ENCODE measurements at regions not wholly inside any gene's neighbourhood (a gene's known extent, or its start where the extent isn't known, plus 50 kb on each side); places are given as distances from the start of the nearest gene placed in this dataset.

DNA sequence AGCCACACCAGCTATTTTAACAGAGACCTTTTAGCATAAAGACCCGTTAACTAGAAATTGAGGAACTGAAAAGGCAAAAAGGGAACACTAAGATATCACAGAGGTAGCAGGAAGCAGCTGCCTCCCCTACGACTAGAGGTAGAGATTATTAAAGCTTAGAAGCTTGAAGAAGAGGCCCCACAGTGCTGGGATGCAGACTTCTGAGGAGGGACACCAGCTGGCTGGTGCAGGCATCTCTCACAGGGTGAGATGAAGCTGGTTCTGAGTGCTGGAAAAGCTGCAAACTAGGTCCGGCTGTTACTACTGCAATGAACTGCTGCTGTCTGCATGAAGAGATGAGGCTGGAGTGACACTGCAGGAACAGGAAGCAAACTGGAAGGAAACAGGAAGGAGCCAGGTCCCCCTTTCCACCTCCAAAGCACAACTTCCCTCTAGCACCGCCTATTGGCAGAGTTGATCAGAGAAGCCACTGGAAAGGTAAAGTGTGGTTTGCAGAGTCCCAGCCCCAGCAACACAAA lies 61.2 kb upstream of the MRPS9 start:
- TF ChIP-seq, protein P1, sequence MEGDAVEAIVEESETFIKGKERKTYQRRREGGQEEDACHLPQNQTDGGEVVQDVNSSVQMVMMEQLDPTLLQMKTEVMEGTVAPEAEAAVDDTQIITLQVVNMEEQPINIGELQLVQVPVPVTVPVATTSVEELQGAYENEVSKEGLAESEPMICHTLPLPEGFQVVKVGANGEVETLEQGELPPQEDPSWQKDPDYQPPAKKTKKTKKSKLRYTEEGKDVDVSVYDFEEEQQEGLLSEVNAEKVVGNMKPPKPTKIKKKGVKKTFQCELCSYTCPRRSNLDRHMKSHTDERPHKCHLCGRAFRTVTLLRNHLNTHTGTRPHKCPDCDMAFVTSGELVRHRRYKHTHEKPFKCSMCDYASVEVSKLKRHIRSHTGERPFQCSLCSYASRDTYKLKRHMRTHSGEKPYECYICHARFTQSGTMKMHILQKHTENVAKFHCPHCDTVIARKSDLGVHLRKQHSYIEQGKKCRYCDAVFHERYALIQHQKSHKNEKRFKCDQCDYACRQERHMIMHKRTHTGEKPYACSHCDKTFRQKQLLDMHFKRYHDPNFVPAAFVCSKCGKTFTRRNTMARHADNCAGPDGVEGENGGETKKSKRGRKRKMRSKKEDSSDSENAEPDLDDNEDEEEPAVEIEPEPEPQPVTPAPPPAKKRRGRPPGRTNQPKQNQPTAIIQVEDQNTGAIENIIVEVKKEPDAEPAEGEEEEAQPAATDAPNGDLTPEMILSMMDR (IDR thresholded peaks at IDR 0.05), result peak; percentile 62
- TF ChIP-seq ZFX (IDR thresholded peaks at IDR 0.05; ENCODE audit: borderline replicate concordance), result no peak

Measured in 22Rv1 (cell line).